GM21825 (cell line): ENCODE measurements at regions not wholly inside any gene's neighbourhood (a gene's known extent, or its start where the extent isn't known, plus 50 kb on each side); places are given as distances from the start of the nearest gene placed in this dataset.

Experiments
- ATAC-seq: cut with Tn5 transposase; IDR thresholded peaks from one replicate; pipeline ENCODE4 v1.9.1; 2021; ENCODE audit warnings: mild to moderate bottlenecking, moderate library complexity; ENCODE audit not compliant: unreplicated experiment

- ATAC-seq = no peak
Observed at GRCh38 chrX:39911278-39911897, 186.4 kb downstream of the BCOR start.

- no peak for ATAC-seq
Observed at GRCh38 chrX:39912126-39912525, 185.6 kb downstream of the BCOR start.

GRCh38 chrX:39915081-39915480 is 182.7 kb downstream of the BCOR start:
- ATAC-seq = no peak

GRCh38 chrX:39915596-39915995 is 182.2 kb downstream of the BCOR start:
- ATAC-seq = no peak

DNA sequence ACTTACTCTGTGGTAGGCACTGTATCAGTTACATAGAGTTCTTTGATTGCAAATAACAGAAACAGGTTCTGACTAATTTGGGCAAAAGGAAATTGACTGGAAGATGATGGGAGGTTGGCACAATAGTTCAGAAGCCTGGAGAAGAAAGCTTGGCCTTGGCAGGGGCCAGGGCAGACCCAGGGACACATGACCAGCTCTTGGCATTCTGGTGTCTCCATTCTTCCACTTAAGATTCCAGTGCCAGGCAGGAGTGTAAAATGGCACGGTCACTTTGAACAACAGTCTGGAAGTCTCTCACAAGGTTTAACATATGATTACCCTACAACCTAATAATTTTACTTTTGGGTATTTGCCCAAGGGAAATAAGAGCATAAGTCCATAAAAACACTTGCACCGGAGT is 175.9 kb downstream of the BCOR start:
- no peak for ATAC-seq

DNA sequence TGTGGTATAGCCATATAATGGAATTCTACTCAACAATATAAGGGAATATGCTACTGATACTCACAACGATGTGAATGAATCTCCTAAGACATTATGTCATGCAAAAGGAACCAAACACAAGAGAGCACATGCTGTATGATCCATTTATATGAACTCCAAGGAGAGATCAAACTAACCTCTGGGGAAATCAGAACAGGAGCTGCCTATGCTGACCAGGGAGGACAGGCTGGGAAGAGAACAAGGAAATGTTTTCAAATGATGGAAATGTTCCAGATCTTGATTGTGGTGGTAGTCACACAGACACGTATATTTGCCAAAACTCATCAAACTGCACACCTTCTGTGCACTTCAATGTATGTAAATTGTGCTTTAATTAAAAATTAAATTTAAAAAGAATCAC is 175.3 kb downstream of the BCOR start:
- ATAC-seq = no peak

DNA sequence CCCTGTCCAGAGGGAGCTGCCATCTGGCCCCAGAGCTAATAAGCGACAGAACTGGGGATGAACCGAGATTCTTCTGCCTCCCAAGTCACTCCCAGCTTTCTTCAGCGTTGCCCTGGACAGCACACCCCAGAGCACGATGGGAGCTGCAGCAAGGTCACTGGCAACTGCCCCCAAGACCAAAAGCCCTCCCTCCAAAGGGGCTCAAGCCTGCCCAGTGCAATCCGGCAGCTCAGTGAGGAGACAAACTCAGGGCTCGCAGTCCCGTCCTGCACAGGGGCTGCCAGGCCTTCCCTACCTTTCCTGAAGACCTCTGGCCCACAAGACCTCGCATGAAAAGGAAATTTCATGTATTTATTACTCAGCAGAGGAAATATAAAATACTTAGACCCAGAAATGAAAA is 174.8 kb downstream of the BCOR start:
- ATAC-seq = no peak

DNA sequence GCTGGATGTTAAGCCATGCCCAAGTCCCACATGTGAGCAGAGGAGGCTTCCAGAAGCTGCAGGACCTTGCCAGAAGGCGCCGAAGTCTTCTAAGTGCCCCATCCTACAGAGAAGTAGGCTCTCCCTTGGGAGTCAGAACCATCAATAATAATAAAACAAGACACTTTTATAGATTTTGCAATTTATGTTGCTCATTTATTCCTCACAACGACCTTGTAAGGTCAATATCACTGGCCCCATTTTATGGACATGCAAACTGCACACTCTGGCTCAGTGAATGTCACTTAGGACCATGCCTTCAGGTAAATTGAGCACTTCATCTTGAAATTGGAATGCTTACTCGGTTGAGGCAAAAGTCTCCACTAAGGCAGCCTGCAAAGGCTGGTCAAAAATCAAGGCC is 170.4 kb downstream of the BCOR start:
- ATAC-seq = no peak

DNA sequence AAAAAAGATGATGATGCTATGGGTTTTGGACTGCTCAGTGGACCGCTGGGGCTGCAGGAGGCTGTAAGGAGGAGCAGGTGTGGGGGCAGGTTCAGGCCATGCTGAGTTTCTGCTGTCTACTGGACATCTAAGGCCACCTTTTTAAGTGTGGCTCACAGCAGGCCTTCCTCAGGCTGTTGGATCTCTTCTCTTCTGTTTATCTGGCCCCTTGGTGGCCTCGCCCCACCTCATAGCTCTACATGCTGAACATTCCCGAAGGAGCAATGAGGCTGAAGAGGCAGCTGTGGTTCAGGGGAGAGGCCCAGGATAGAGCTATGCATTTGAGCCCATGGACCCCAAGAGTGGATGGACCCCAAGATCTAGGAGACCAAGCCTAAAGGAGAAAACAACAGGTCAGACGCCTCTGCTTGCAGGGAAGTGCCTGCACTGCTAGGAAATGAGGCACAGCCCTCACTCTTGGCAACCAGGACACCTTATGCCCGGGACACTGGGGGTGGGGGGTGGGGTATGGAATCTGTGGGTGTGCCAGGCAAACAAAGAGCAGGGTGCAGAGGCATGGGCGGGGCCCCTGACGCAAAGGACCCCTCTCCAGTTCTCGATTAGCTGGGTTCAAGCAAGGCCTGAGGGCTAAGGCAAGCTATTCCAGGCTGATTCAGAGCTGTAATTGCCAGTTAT is 168.9 kb downstream of the BCOR start:
- ATAC-seq = no peak

DNA sequence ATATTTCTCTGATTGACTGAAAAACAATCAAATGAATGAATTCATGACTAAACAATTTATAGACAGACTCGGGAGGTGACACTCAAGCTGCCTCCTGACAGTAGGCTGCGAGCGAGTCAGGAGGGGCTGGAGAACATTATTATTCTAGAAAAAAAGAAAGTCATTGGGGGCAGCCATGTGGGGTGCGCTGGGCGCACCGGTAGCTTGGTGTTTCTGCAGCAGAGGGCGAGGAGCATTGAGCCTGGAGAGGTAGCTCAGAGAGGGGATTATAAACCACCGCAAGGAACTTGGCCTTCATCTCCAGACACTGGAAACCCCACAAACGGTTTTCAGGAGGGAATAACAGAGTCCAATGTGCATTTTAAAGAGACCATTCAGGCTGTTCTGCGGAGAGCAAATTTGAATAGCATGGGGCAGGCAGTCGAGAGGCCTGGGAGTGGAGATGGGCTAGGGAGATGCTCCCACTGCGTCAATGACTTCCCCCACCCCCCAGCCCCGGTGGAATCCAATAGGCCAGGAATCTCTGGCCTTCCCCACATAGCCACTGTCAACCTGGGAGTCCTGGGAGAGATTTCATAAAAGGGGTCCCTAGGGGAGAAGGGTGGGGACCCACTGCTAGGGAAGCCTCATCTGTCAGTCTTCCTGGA is 168.3 kb downstream of the BCOR start:
- ATAC-seq = no peak

GRCh38 chrX:39930786-39931528 is 166.8 kb downstream of the BCOR start:
- ATAC-seq = no peak

- ATAC-seq = no peak
Observed at GRCh38 chrX:39931529-39932282, 166.1 kb downstream of the BCOR start.

DNA sequence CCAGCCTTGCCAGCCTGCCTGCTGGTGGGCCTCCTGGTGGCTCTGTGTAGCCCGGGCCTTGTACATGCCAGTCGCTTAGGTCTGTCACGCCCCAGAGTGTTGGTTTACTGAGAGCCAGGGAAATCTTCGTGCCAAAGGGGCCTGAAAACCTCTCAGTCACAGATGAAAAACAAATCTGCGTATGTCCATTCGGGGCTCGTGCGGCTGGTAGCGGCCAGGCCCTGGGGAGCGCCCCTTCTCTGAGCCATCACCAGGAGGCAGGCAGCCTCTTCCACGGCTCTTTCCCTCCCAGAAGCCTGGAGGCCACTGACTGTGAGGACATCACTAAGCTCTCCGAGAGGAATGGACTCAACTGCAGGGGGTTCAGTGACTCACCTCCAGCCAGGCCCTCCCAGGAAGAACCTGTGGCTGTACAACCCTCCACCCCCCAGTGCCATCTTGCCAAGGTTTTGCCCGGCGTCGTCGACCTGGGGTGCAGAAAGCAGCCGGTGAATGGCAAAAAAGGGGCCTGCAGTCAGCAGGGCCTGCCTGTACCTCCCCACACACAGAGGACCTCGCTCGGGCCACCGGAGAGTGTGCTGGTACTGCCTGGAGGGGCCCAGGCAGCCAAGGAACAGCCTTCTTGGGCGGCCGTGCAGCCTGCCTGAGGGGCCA is 162.2 kb downstream of the BCOR start:
- ATAC-seq = no peak

- ATAC-seq = peak; percentile 87
Observed at GRCh38 chrX:39936886-39937770, 160.6 kb downstream of the BCOR start.

DNA sequence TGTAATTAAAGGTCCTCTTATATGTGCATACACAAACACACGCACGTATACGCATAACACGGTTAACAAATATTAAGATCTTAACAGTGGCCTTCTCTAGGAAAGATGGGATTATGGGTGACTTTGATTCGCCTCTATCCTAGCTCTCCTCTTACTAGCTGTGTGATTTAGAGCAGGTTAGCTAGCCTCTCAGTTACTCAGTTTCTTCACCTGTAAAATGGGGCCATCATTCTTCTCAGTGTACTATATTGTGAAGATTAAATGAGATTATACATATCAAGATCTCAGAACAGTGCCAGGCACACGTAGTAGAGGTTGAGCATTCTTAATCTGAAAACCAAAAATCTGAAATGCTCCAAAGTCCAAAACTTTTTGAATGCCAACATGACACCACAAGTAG is 159.3 kb downstream of the BCOR start:
- no peak for ATAC-seq

GRCh38 chrX:39939678-39940077 is 158.1 kb downstream of the BCOR start:
- no peak for ATAC-seq

DNA sequence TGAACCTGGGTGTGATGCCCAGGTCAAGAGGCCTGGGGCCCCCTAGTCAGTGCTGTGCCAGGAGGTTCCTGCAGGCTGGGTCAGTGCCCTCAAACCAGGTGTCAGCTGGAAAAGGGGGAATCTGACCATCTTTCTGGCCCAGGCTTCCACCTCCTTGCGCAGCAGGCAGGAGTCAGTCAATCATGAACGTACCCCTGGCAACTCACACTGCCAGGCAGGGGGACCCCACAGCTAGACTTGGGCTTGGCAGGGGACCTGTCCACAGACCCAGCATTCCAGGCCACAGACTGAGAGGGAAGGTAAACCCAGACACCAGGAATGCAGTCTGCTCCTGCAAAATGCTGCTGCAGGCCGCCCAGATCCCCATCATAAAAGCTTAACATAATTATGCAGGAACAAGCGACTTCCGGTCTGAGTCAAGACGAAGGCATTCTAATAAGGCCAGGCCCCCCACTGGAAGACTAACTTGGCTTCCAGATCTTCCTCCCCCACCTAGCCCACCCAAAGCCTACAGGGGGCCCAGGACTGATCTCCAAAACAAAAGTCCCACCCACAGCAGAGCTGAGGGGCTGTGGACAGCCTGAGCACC is 156.3 kb downstream of the BCOR start:
- no peak for ATAC-seq

GRCh38 chrX:39944416-39944815 is 153.3 kb downstream of the BCOR start:
- ATAC-seq = no peak

DNA sequence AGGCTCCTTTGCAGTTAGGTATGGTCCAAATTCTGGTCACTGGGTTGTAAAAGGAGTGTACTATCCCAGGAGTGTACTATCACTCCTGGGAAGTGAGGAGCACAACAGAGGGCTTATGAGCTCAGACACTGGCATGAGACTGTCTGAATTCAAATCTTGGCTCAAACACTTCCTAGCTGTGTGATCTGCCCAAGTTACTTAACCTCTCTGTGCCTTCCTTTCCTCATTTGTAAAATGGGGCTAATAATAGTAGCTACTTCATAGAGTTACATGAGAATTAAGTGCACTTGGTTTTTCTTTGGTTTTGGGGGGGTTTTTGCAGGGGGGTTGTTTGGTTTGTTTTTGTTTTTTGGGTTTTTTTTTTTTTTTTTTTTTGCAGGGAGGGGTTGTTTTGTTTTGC is 152.0 kb downstream of the BCOR start:
- ATAC-seq = no peak
